Urinary bladder (tissue), 3 donors: ENCODE measurements at regions not wholly inside any gene's neighbourhood (a gene's known extent, or its start where the extent isn't known, plus 50 kb on each side); places are given as distances from the start of the nearest gene placed in this dataset.

Source experiments
- DNase-seq: peaks from one replicate; pipeline ENCODE4 v3.0.0-alpha.2; 2015; ENCODE audit errors: extremely low spot score
- H3K27ac ChIP-seq: one replicate; pipeline ENCODE4 v1.5.1; 2013; ENCODE audit warnings: low read depth, mild to moderate bottlenecking, moderate library complexity
- H3K36me3 ChIP-seq: one replicate; pipeline ENCODE4 v1.6.1; 2013; ENCODE audit warnings: mild to moderate bottlenecking, moderate library complexity; ENCODE audit not compliant: insufficient read depth
- H3K4me1 ChIP-seq: one replicate; pipeline ENCODE4 v1.6.1; 2013; ENCODE audit warnings: mild to moderate bottlenecking, moderate library complexity; ENCODE audit not compliant: insufficient read depth
- H3K4me3 ChIP-seq: one replicate; pipeline ENCODE4 v1.5.1; 2013; ENCODE audit warnings: low read depth, low read length
- WGBS: extraction: QIAGEN DNeasy Blood & Tissue Kit; methylation state at CpG from one replicate; pipeline ENCODE4 v1.1.7; 2013; 5-methylcytosine and 5-hydroxymethylcytosine counted together
- donor health status: healthy with polysubstance abuse.
- donor health status: healthy.

DNA sequence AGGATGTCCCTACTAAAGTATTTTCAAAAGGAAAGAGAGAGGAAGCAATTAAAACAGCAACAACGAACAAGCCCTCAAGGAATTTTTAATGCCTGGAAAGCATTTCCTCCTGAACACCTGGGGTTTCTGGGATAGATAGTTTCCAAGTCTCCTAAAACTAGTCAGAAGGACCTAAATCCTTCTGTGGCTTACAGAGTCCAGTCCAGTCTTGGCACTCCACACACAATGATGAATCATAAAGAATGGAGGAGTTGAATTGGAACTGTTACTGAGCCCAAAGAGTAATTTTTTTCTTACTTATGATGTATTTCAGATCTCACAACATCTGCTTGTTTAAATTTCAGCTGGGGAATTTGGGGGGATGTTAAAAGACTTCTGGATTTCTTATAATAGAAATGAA, 144.6 kb upstream of the SETBP1 start:
- 22% methylated on average over 1 of the region's 1 CpG for WGBS
- H3K27ac ChIP-seq = no peak overlapping the region
- no peak for DNase-seq
- H3K36me3 ChIP-seq = no peaks in the 10 kb centered on the region
- no peak overlapping the region for H3K4me3 ChIP-seq
- no peaks in the 10 kb centered on the region for H3K4me1 ChIP-seq

DNA sequence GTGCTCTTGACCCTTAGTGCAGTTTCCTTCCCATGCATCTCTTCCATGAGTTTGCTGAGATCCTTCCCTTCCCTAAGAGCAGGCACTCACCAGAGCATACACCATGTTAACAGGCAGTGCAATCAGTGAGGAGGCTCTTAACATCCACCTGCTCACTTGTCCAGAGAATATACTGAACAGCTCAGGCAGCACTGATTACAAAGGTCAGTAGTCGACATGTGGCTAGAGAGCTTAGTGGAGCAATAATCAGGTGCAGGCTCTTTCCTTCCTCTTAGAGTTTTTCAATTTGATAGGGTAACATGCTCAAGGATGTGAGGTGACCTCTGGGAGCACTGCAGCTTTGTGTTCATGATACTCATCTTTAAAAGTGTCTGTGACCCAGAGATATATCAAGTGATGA, 144.1 kb upstream of the SETBP1 start:
- DNase-seq = no peak
- no peak overlapping the region for H3K27ac ChIP-seq
- no peaks in the 10 kb centered on the region for H3K4me1 ChIP-seq
- 74% methylated on average over 1 of the region's 1 CpG for WGBS
- no peaks in the 10 kb centered on the region for H3K36me3 ChIP-seq
- H3K4me3 ChIP-seq = no peak overlapping the region

DNA sequence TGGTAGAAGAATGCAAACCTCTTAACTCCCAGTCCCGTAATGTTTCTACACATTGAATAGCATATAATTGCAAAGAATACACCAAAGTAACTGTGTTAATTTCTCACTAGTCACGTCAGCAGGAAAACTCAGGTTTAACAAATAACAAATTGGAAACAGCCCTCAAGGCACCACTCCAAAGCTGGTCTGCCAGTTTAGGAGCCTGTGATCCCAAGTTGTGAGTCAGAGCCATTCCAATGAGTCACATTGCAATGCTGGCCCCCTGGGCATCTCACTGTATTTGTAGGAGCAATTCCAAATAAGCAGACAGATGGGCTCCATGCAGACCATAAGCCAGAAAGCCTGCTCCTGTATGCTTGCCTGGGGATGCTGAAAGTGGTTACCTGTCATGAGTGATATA, 143.2 kb upstream of the SETBP1 start:
- no peak overlapping the region for H3K27ac ChIP-seq
- H3K36me3 ChIP-seq = no peaks in the 10 kb centered on the region
- no peaks in the 10 kb centered on the region for H3K4me1 ChIP-seq
- no peak for DNase-seq
- 87% methylated on average over 2 of the region's 2 CpGs for WGBS
- H3K4me3 ChIP-seq = no peak overlapping the region

DNA sequence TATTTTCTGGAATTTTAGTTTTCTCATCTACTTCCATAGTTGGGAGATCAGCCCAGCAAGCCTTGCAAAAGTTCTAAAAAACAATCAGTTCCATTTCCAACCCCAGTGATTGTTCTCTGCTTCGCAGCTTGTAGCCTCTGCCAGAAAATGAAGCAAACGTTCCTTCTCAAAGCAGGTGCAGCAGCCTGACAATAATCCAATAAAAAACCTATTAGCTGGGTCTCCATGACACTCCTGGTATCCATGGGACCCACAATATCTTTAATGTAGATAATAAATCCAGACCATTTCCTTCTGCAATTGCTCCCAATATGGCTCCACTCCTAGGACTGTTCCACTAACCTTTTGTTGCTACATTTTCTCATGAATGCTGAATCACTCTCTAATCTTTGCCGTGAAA, 140.8 kb upstream of the SETBP1 start:
- DNase-seq = no peak
- no peaks in the 10 kb centered on the region for H3K36me3 ChIP-seq
- WGBS = 78% methylated on average over 3 of the region's 3 CpGs
- H3K4me1 ChIP-seq = no peaks in the 10 kb centered on the region
- no peak overlapping the region for H3K27ac ChIP-seq
- no peak overlapping the region for H3K4me3 ChIP-seq

DNA sequence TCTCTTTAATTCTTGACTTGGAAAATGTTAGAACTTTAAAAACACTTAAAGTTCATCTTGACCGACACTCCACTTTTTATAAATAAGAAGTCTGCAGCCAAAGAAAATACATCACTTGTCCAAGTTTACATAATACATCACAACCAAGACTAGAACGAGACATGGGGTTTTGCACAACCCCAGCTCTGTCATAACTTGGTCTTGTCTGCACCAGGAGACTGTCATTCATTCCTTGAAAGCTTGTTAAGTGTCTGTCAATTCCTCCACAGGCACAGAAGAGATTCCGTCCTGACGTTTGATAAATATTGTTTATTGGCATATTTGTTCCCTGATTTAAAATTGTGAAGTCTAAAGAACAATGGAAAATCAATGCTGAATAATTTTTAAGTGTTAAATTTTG, 139.5 kb upstream of the SETBP1 start:
- no peaks in the 10 kb centered on the region for H3K4me1 ChIP-seq
- no peaks in the 10 kb centered on the region for H3K36me3 ChIP-seq
- DNase-seq = no peak
- 48% methylated on average over 4 of the region's 4 CpGs for WGBS
- H3K27ac ChIP-seq = no peak overlapping the region
- H3K4me3 ChIP-seq = no peak overlapping the region

DNA sequence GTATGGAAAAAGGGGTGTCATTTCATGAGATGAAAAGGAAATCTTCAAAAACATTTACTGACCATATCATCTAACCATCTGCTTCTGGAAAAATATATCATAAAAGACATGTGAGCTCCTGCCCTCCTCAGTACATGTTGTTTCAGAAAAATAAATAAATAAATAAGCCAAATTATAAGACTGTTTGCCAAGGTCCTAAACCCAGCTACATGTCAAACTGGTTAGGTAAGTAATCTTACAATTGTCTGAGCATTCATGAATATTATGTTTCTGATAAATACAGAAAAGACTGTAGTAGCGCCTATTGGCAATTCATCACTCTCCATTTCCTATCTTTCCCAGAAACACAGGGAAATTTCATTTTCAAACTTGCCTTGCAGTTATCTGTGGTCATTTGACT, 138.9 kb upstream of the SETBP1 start:
- no peaks in the 10 kb centered on the region for H3K36me3 ChIP-seq
- H3K4me3 ChIP-seq = no peak overlapping the region
- no peak for DNase-seq
- WGBS = 3% methylated on average over 1 of the region's 1 CpG
- no peaks in the 10 kb centered on the region for H3K4me1 ChIP-seq
- H3K27ac ChIP-seq = no peak overlapping the region

DNA sequence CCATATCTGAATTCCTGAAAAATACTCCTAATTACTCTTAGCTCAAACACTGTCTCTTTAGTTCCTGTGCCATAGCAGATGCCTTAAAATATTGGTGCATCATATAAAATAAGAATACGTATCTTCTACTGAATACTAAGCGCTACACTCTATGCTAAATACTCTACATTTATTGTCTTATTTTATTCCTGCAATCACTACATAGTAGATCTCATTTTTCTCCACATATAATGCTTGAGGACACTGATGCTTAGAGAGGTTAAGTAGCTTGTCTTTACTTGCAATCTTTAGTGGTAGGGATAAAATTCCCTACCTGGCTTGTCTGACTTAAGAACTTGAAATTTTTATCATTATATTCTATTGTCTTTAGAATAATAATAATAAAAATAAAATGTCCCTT, 137.3 kb upstream of the SETBP1 start:
- Histone ChIP-seq H3K27ac (no peak overlapping the region), H3K36me3 (no peaks in the 10 kb centered on the region), H3K4me1 (no peaks in the 10 kb centered on the region), H3K4me3 (no peak overlapping the region)
- DNase-seq = no peak
- 97% methylated on average over 2 of the region's 2 CpGs for WGBS

DNA sequence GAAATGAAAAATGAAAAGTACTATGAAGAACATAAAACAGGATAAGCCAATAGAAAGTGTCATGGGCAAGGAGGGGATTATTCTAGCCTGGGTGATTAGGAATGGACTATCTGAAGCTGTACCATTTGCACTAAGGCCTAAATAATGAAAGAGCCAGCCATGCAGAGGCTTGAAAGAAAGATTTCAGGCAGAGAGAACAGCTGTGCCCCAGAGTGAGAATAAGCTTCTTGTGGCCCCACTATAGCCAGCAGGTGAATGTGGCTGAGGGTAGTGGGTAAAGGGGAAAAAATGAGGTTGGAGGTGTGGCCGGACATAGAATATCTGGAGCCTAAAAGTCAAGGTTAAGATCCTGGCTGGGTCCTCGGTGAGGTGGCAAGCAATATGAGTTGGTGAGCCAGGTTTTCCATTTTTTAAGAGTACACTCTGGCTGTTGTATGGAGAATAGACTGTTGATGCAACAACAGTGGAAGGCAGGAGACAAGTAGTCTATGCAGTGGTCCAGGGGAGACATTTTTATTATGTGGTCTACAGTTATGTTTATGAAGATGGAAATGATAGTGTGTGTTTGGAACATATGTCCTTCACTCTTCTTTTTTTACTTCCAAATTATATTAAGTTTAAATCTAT, 135.2 kb upstream of the SETBP1 start:
- no peak for DNase-seq
- Histone ChIP-seq H3K4me1 (no peaks in the 10 kb centered on the region), H3K27ac (no peak overlapping the region), H3K4me3 (no peak overlapping the region), H3K36me3 (no peaks in the 10 kb centered on the region)
- WGBS = 95% methylated on average over 2 of the region's 2 CpGs

DNA sequence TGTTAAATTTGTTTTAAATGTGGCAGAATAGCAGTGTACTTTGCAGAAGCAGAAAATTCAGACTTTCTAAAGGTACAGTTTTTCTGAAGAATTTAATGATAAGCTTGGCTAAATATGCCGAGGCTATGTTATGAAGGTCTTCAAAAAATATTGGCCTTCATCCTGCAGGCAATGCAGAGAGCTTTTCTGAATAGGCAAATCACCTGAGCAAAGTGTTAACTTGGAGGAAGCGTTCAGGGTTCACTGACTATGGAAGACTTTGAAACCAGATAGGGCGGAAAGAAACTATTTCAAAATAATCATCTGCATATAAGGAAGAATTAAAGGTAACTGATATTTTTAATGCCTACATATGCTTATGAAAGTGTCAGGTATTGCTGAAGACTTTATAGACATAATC, 133.7 kb upstream of the SETBP1 start:
- no peak for DNase-seq
- Histone ChIP-seq H3K36me3 (no peaks in the 10 kb centered on the region), H3K4me3 (no peak overlapping the region), H3K27ac (no peak overlapping the region), H3K4me1 (no peaks in the 10 kb centered on the region)
- WGBS = 77% methylated on average over 3 of the region's 3 CpGs

DNA sequence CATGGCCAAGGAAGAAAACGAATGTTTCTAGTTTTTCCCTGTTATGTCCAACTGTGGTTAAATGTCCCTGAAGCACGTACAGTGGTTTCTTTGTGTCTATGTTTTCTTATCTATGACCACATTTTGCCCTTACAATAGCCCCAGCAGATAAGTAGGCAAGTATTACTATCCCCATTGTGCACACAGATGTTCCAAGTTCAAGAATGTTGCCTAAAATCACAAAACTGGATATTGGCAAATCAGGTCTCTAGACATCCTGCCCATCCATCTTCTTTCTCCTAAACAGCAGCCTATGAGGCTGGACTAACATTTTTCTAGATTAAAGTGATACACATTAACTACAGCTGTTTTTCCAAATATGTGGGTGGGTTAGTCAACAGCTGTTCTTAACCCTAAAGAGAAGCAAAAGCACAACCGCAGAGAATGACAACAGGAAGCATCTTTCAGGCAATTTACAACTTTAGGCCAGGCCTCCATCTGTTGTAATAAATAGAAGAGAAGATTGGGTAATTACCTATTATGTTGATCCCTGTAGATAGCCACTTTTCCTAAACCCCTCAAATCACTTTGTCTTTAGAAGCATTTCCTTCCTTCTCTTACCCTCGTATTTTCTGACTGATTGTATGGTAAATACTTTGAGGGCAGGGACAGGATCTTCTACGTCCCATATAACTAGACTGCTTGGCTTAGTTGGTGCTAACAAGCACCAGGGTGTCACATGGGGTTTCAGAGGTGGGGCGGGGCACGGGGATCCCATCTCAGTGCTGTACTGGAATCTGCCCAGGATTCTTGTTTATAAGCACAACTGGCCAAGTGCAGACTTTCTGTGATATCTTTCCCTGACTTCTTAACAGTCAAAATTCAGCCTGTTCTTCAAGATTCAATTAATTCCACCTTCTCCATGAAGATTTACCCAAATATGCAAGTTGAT, 132.1 kb upstream of the SETBP1 start:
- 42% methylated on average over 7 of the region's 7 CpGs for WGBS
- Histone ChIP-seq H3K4me3 (no peak overlapping the region), H3K36me3 (no peaks in the 10 kb centered on the region), H3K4me1 (no peaks in the 10 kb centered on the region), H3K27ac (peak overlapping the region; percentile 23)
- no peak for DNase-seq

DNA sequence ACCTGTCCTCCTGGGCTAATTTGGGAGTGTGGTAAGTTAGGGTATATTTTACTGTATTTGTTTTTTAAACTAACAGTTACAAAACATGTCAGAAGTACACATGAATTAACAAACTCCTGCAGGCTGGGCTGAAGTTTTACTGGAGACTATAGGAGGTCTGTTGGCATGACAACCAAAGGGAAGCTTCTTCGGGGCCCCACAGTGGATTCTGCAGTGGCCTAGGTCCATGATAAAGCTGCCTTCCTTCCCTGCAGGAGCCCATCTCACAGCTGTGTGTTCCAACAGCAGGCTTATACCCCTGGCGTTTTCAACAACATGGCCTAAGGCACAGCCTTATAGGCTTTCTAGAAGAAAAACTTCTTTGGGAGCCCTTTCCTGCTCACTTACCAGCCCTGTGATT, 128.0 kb upstream of the SETBP1 start:
- no peak for DNase-seq
- Histone ChIP-seq H3K27ac (no peak overlapping the region), H3K4me3 (no peak overlapping the region), H3K4me1 (no peaks in the 10 kb centered on the region), H3K36me3 (no peaks in the 10 kb centered on the region)
- 50% methylated on average over 2 of the region's 2 CpGs for WGBS

DNA sequence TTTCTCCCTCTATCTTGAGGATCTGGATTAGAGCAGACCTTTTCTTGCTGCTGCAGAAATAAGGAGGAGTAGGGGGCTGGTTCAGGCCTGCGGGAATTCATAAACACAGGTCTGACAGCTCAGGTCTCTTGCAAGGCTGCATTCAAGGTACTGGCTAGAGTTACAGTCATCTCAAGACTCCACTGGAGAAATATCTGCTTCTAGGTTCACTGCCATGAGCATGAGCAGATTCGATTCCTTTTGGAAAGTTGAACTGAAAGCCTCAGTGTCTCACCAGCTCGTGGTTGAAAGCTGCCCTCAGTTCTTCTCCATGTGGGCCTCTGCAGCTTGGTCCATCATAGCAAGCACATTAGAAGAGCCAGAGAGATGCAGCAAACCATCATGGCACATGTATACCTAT, 124.4 kb upstream of the SETBP1 start:
- Histone ChIP-seq H3K27ac (no peak overlapping the region), H3K4me3 (no peak overlapping the region), H3K4me1 (no peaks in the 10 kb centered on the region), H3K36me3 (no peaks in the 10 kb centered on the region)
- no peak for DNase-seq
- 68% methylated on average over 3 of the region's 3 CpGs for WGBS

DNA sequence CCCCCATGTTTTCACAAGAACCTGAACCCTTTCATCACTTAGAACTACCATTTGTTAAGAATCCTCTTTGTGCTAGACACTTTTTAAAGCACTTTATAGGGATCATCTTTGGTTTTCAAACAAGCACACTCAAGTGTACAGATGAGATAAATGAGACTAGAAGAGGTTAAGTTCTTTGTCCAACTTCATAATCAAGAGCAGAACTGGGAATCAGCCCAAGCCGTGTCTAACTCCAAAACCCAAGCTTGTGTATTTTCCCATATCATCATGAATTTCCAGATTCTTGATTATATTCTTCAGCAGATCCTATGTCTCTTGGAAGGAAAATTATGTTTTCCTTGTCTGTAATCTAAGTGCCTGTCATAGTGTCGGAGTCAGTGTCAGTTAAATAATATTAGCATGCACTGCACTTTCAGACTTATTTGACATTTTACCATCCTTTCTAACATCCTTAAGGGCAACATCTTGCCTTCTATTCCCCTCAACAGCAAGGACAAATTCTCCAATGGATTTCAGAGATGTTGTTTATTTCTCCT, 123.0 kb upstream of the SETBP1 start:
- no peak overlapping the region for H3K4me3 ChIP-seq
- H3K27ac ChIP-seq = no peak overlapping the region
- DNase-seq = no peak
- no peaks in the 10 kb centered on the region for H3K36me3 ChIP-seq
- WGBS = 50% methylated on average over 2 of the region's 2 CpGs
- no peaks in the 10 kb centered on the region for H3K4me1 ChIP-seq

DNA sequence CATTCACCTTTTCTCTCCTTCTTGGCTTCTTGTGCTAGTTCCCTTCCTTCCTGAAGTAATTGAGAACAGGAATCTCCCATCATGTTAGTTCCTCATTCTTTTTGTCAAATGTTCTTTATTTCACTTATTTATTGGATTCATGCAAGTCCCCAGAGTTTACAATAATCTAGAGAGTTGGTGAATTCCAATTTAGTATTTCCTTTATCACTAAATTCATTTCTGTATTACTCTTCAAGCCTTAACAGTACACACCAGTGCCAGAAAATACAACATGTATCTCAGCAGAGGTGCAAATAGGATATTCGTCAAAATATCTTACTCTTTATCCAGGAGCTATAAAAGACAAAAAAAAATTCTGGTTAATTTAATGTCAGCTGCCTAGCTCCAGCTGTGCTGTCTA, 121.9 kb upstream of the SETBP1 start:
- Histone ChIP-seq H3K36me3 (no peaks in the 10 kb centered on the region), H3K27ac (no peak overlapping the region), H3K4me3 (no peak overlapping the region), H3K4me1 (no peaks in the 10 kb centered on the region)
- 48% methylated on average over 1 of the region's 1 CpG for WGBS
- DNase-seq = no peak
